Fibroblast of villous mesenchyme (primary cell): ENCODE measurements at regions not wholly inside any gene's neighbourhood (a gene's known extent, or its start where the extent isn't known, plus 50 kb on each side); places are given as distances from the start of the nearest gene placed in this dataset.

Experiments
- DNase-seq: peaks from one replicate; pipeline ENCODE4 v3.0.0-alpha.2; 2010; ENCODE audit warnings: low read depth
- H3K4me3 ChIP-seq: 2 replicates; pipeline ENCODE4 v1.5.1; 2011; ENCODE audit warnings: low read depth, mild to moderate bottlenecking, low read length
- TF ChIP-seq, protein P1 (sequence below): IDR thresholded peaks from 2 replicates; pipeline ENCODE4 v1.5.1; 2012; ENCODE audit warnings: low read depth, mild to moderate bottlenecking, low read length; ENCODE audit not compliant: insufficient read depth

GRCh38 chr10:57679916-57680315 is 587.8 kb downstream of the IPMK start:
- TF ChIP-seq, protein P1, sequence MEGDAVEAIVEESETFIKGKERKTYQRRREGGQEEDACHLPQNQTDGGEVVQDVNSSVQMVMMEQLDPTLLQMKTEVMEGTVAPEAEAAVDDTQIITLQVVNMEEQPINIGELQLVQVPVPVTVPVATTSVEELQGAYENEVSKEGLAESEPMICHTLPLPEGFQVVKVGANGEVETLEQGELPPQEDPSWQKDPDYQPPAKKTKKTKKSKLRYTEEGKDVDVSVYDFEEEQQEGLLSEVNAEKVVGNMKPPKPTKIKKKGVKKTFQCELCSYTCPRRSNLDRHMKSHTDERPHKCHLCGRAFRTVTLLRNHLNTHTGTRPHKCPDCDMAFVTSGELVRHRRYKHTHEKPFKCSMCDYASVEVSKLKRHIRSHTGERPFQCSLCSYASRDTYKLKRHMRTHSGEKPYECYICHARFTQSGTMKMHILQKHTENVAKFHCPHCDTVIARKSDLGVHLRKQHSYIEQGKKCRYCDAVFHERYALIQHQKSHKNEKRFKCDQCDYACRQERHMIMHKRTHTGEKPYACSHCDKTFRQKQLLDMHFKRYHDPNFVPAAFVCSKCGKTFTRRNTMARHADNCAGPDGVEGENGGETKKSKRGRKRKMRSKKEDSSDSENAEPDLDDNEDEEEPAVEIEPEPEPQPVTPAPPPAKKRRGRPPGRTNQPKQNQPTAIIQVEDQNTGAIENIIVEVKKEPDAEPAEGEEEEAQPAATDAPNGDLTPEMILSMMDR = no peak
- H3K4me3 ChIP-seq = no peak overlapping the region
- DNase-seq = no peak

- no peak for DNase-seq
- no peak overlapping the region for H3K4me3 ChIP-seq
- TF ChIP-seq, protein P1 = no peak
These were observed 592.6 kb downstream of the IPMK start for GRCh38 chr10:57675125-57675524.

DNA sequence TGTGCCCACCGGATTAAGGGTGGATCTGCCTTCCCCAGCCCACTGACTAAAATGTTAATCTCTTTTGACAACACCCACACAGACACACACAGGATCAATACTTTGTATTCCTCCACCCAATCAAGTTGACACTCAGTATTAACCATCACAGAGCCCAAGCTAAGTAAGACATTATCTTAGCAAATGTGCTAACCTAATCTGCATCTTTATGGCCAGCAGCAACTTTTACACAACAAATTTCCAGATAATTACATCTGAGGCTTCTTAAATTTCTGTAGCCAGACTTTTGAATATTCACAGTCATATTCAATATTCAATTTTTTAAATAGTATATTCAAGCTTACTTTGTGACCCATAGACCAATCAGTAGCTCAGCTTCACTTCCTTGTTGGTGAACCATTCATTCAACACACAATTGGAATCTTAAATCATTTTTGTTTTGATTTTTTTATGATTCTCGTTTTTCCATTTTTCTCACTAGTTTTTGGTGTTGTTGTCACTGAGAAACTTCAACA is 594.2 kb downstream of the IPMK start:
- TF ChIP-seq, protein P1 = no peak
- DNase-seq = no peak
- no peak overlapping the region for H3K4me3 ChIP-seq

DNA sequence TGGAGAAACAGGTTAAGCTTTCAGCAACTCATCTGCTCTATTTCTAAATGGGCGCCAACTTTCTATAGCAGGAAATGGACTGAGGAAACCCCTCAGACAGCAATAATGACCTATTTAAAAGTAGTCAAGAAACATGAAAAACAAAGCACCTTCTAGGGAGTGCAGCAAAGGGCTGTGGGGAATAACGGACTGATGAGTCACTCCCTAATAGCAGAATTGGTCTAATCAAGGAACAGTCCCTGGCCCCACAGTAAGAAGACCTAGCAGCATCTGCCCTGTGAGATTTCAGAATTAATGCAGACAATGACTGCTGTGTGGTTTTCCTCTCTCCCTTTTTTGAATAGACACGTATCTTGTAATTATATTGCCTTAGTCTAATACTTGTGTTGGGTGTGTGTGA is 602.9 kb downstream of the IPMK start:
- DNase-seq = no peak
- H3K4me3 ChIP-seq = no peak overlapping the region
- TF ChIP-seq, protein P1 = no peak

- no peak for DNase-seq
- TF ChIP-seq, protein P1 = no peak
- H3K4me3 ChIP-seq = no peak overlapping the region
These were observed 604.3 kb downstream of the IPMK start for GRCh38 chr10:57663401-57663800.

DNA sequence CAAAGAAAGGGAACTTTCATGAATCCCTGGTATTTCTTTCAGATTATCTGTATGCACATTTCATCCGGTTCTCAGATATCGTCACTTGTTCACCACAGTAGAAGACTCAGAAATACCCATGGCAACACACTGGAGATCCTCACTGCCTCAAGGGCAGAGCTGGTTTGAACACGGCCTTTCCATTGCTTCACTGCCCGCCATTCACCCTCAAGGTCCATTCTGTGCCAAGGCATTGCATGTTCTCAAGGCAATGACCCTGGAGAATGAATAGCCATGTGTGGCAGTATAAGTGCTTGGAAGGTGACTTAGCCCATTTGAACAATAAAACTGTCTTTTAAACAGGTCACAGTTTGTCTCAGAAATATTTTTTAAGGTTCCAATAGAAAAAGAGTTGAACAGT is 606.5 kb downstream of the IPMK start:
- no peak overlapping the region for H3K4me3 ChIP-seq
- DNase-seq = no peak
- TF ChIP-seq, protein P1 = no peak

GRCh38 chr10:57657164-57657765 is 610.4 kb downstream of the IPMK start:
- peak; percentile 60 for DNase-seq
- TF ChIP-seq, protein P1 = peak; percentile 87
- H3K4me3 ChIP-seq = no peak overlapping the region
